HG03521 (cell line): ENCODE measurements at regions not wholly inside any gene's neighbourhood (a gene's known extent, or its start where the extent isn't known, plus 50 kb on each side); places are given as distances from the start of the nearest gene placed in this dataset.
"Not testable (repeated sequence)": the region's sequence is repeated elsewhere in the genome, so short reads cannot be mapped to it uniquely, and the experiment has no call there.

Experiments used
- ATAC-seq: cut with Tn5 transposase; IDR thresholded peaks from one replicate; pipeline ENCODE4 v1.9.1; 2021; ENCODE audit warnings: mild to moderate bottlenecking, moderate library complexity; ENCODE audit not compliant: unreplicated experiment

DNA sequence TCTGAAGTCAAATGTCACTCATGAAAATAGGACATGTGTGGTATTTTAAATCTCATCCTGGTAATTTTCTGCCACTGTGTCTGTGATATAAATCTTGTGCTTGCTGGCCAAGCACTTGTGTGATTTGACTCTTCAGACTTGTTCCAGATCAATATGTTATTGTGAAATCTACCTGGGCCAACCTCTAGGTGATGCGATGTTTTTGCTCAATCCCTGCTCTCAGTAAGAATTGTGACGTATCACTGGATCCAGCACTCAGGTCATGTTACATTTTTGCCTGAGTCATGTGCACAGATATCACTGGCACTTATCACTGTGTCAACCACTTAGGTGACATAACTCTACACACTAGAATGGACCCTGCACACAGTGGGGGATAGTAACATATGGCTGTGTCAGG lies 100.4 kb upstream of the BPY2C start:
- not testable (repeated sequence) for ATAC-seq

DNA sequence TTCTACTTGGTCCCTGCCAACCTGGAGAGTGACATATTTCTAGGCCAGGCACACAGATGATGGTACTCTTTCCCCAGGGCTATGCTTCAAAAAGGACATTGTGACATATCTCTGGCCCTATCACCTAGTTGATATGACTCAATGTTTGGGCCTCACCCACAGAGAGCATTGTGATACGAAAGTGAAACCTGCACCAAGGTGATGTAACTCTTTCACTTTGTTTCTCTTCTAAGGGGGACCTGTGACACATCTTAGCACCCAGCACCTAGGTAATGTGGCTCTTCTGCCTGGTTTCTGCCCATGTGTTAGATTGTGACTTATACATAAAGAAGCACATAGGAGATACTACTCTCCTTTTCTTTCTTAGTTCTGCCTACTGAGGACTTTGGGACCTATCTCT lies 96.1 kb upstream of the BPY2C start:
- ATAC-seq, result peak; percentile 95

DNA sequence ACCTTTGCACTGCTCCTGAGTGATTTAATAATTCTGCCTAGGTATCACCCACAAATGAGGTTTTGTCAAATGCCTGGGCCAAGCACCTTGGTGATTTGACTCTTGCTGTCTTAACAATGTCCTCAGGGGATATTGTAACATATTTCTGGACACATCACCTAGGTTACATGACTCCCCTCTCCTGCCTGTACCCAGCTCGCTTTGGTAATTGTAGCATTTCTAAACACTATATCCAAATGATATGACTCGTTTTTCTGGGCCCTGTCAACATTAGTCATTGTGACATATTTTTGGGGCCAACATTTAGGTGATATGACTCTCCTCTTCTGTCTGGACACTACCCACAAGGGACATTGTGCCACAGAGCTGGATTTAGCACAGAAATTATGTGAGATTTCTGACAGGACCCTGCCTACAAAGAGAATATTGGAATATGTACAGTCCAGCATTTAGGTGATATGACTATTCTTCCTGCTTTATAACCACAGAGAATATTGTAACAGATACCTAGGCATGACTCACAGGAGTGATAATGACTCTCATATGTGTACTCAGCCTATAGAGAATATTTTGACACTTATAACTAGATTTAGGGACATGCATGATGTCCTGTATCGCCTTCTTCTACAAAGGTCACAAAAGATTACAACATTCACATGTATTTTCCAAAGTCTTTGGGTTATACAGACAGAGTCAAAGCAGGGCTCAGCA lies 80.4 kb upstream of the BPY2C start:
- not testable (repeated sequence) for ATAC-seq

DNA sequence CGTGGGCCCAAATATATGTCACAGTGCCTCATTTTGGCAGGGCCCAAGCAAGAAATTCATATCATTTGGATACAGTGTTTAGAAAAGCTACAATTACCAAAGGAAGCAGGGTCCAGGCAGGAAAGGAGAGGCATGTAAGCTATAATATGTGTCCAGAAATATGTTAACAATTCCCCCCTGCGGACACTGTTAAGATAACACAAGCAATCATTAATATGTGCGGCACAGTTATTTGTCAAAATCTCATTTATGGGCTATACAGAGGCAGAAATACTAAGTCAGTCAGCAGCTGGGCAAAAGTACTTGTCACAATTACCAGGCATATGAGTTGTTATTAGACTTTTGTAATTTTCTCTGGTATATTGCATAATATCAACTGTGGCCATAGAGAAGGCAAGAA lies 69.0 kb upstream of the BPY2C start:
- ATAC-seq, result not testable (repeated sequence)

DNA sequence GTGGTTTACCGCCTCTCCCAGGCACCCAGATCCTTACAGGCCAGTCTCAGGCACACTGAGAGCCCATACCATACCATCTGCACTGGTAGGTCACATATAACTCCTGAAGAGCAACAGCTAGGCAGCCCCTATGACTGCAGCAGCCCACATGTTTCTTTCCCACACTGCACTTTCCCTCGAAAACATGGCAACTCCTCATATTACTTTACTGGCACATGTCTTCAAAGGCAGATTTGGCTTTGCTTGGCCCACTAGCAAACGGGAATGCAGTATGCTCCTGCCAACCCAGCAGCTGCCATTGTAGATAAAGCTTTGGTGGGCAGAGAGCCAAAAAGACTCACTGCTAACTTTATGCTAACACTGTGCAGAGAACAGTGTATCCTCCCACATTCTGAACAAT lies 56.3 kb upstream of the BPY2C start:
- not testable (repeated sequence) for ATAC-seq
